ENCODE measurements at regions not wholly inside any gene's neighbourhood (a gene's known extent, or its start where the extent isn't known, plus 50 kb on each side); places are given as distances from the start of the nearest gene placed in this dataset.

- no peak for TF ChIP-seq CTCF (conservative IDR thresholded peaks at IDR 0.05)
- no peak for TF ChIP-seq ZFX (IDR thresholded peaks at IDR 0.05)
Measured at GRCh38 chr18:10298346-10298745, 156.1 kb upstream of the APCDD1 start.
